GM19395 (cell line): ENCODE measurements at regions not wholly inside any gene's neighbourhood (a gene's known extent, or its start where the extent isn't known, plus 50 kb on each side); places are given as distances from the start of the nearest gene placed in this dataset.

Experiments
- ATAC-seq: cut with Tn5 transposase; IDR thresholded peaks from one replicate; pipeline ENCODE4 v1.9.1; 2021; ENCODE audit warnings: mild to moderate bottlenecking, moderate library complexity; ENCODE audit not compliant: unreplicated experiment

GRCh38 chr5:118778941-118779340, 209.4 kb downstream of the DTWD2 start:
- ATAC-seq, result no peak

- ATAC-seq, result peak; percentile 1
These were observed 211.1 kb downstream of the DTWD2 start for GRCh38 chr5:118777189-118777736.

- ATAC-seq, result peak; percentile 57
These were observed 211.6 kb downstream of the DTWD2 start for GRCh38 chr5:118776755-118777154.

- peak; percentile 62 for ATAC-seq
These were observed 212.4 kb downstream of the DTWD2 start for GRCh38 chr5:118775790-118776499.

- ATAC-seq, result no peak
These were observed 219.7 kb downstream of the DTWD2 start for GRCh38 chr5:118768607-118769175.

- no peak for ATAC-seq
These were observed 226.1 kb downstream of the DTWD2 start for GRCh38 chr5:118762291-118762690.

GRCh38 chr5:118761814-118762213, 226.5 kb downstream of the DTWD2 start:
- no peak for ATAC-seq

- ATAC-seq, result no peak
These were observed 235.4 kb downstream of the DTWD2 start for GRCh38 chr5:118752969-118753368.

GRCh38 chr5:118736396-118736795, 252.0 kb downstream of the DTWD2 start:
- ATAC-seq, result no peak

- no peak for ATAC-seq
These were observed 255.0 kb downstream of the DTWD2 start for GRCh38 chr5:118733394-118733793.

GRCh38 chr5:118728191-118728590, 260.2 kb downstream of the DTWD2 start:
- ATAC-seq, result no peak

GRCh38 chr5:118726891-118727290, 261.5 kb downstream of the DTWD2 start:
- ATAC-seq, result no peak

- peak; percentile 81 for ATAC-seq
These were observed 265.4 kb downstream of the DTWD2 start for GRCh38 chr5:118723021-118723338.

GRCh38 chr5:118722122-118723020, 266.0 kb downstream of the DTWD2 start:
- ATAC-seq, result peak; percentile 73

GRCh38 chr5:118711727-118712126, 276.6 kb downstream of the DTWD2 start:
- ATAC-seq, result no peak

GRCh38 chr5:118705959-118706667, 282.2 kb downstream of the DTWD2 start:
- no peak for ATAC-seq

GRCh38 chr5:118703241-118703640, 285.1 kb downstream of the DTWD2 start:
- ATAC-seq, result no peak

- no peak for ATAC-seq
These were observed 286.6 kb downstream of the DTWD2 start for GRCh38 chr5:118701791-118702190.

- no peak for ATAC-seq
These were observed 287.8 kb downstream of the DTWD2 start for GRCh38 chr5:118700510-118700909.

- no peak for ATAC-seq
These were observed 289.6 kb downstream of the DTWD2 start for GRCh38 chr5:118698774-118699173.

GRCh38 chr5:118696076-118696475, 292.3 kb downstream of the DTWD2 start:
- no peak for ATAC-seq
